ENCODE measurements at regions not wholly inside any gene's neighbourhood (a gene's known extent, or its start where the extent isn't known, plus 50 kb on each side); places are given as distances from the start of the nearest gene placed in this dataset.

DNA sequence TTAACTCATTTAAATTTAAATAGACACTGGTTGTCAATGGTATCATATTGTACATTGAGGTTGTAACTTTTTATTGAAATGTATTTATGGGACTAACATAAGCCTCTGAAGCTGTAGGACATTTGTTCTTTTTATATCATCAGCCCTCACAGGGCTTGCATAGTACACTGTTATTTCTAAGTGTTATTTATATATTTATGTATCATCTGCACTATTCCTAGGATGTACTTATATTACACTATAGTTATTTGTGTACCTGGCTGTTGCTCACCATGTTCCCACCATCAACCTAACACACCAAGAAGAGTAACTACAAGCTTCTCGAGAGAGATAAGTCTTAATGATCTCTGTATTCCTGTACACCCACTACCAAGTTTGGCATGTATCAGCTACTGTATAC is 224.7 kb downstream of the PPP1R3A start:
- TF ChIP-seq, protein P1, sequence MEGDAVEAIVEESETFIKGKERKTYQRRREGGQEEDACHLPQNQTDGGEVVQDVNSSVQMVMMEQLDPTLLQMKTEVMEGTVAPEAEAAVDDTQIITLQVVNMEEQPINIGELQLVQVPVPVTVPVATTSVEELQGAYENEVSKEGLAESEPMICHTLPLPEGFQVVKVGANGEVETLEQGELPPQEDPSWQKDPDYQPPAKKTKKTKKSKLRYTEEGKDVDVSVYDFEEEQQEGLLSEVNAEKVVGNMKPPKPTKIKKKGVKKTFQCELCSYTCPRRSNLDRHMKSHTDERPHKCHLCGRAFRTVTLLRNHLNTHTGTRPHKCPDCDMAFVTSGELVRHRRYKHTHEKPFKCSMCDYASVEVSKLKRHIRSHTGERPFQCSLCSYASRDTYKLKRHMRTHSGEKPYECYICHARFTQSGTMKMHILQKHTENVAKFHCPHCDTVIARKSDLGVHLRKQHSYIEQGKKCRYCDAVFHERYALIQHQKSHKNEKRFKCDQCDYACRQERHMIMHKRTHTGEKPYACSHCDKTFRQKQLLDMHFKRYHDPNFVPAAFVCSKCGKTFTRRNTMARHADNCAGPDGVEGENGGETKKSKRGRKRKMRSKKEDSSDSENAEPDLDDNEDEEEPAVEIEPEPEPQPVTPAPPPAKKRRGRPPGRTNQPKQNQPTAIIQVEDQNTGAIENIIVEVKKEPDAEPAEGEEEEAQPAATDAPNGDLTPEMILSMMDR (IDR thresholded peaks at IDR 0.05) = no peak
- TF ChIP-seq POLR2A (IDR thresholded peaks at IDR 0.05) = no peak
- no peak for TF ChIP-seq EP300 (IDR thresholded peaks at IDR 0.05)
